Prostate gland (tissue), 2 donors: ENCODE measurements at regions not wholly inside any gene's neighbourhood (a gene's known extent, or its start where the extent isn't known, plus 50 kb on each side); places are given as distances from the start of the nearest gene placed in this dataset.
"Not testable (repeated sequence)": the region's sequence is repeated elsewhere in the genome, so short reads cannot be mapped to it uniquely, and the experiment has no call there.

Experiments
- DNase-seq: peaks from one replicate; pipeline ENCODE4 v3.0.0-alpha.2; 2019; ENCODE audit warnings: low spot score
- H3K27ac ChIP-seq, 2 donors: fragments of 200-600 bp; sonication (generic); 2 replicates each; pipeline ENCODE4 v1.5.1; 2017 to 2019
- H3K27me3 ChIP-seq: fragments of 200-600 bp; sonication (generic); replicated peaks from 2 replicates; pipeline ENCODE4 v1.5.1; 2019; ENCODE audit not compliant: insufficient read depth
- H3K36me3 ChIP-seq, 2 donors: fragments of 200-600 bp; sonication (generic); 1 replicate in 1 of 2; 2 replicates in 1 of 2; pipeline versions ENCODE4 v1.5.1 to v1.8.1; 2017 to 2019
- H3K4me1 ChIP-seq: fragments of 200-600 bp; sonication (generic); replicated peaks from 2 replicates; pipeline ENCODE4 v1.5.1; 2019
- H3K4me3 ChIP-seq, 2 donors: fragments of 200-600 bp; sonication (generic); 2 replicates each; pipeline ENCODE4 v1.5.1; 2017 to 2019
- H3K9me3 ChIP-seq: fragments of 200-600 bp; sonication (generic); 2 replicates; pipeline ENCODE4 v1.5.1; 2017
- WGBS: methylation state at CpG from one replicate; pipeline ENCODE4 v1.1.5; 2018; 5-methylcytosine and 5-hydroxymethylcytosine counted together
- intact Hi-C: fragments of 100-400 bp; cut with DNase I; formaldehyde crosslinking; loops from one replicate; pipeline ENCODE4 v1.14.2; 2022

DNA sequence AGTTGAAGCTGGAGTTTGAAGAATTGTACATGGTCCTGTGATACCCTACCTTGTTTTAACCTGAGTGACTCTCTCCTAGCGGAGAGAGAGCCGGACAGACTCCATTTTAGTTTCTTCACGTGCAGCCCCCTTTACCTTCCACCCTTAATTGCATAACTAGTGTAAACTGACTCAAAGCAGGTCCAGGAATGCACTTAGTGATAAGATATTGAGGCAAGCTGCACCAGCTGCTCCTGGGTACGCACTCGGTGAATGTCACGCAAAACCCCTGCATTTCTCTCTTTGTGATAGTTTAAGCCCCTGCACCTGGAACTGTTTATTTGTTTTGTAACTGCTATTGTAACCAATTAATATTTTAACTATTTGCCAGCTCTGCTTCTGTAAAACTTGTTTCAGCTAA lies 1620.5 kb downstream of the SPATA31A7 start:
- H3K9me3 ChIP-seq, H3K4me1 ChIP-seq, H3K4me3 ChIP-seq, intact Hi-C loops, H3K27ac ChIP-seq, H3K27me3 ChIP-seq, DNase-seq, H3K36me3 ChIP-seq: not testable (repeated sequence)
- 73% methylated on average over 6 of the region's 6 CpGs for WGBS

GRCh38 chr9:62810811-62811315 lies 1621.0 kb downstream of the SPATA31A7 start:
- H3K4me1 ChIP-seq, DNase-seq, H3K27me3 ChIP-seq, H3K27ac ChIP-seq, H3K9me3 ChIP-seq, H3K4me3 ChIP-seq, intact Hi-C loops, H3K36me3 ChIP-seq: not testable (repeated sequence)
- 81% methylated on average over 5 of the region's 5 CpGs for WGBS

GRCh38 chr9:62815436-62815835 lies 1625.6 kb downstream of the SPATA31A7 start:
- H3K27ac ChIP-seq, DNase-seq: not testable (repeated sequence)
- WGBS: 24% methylated on average over 1 of the region's 1 CpG

DNA sequence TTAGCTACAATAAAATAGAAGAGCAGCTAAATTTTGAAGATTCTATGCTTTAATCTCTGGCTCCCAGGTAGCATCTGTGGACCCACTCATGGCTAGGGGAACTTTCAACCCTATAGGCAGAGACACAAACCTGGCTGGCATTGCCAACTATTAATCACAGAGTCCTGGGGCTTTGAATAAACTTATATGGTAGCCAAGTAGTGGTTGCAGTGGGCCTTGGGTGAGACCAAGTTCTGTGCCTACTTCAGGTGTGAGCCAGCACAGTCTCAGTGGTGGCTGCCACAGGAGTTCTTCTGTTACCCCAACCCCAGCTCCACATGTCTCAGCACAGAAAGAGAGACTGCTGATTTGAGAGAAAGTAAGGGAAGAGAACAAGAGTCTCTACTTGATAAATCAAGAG lies 1626.5 kb downstream of the SPATA31A7 start:
- H3K9me3 ChIP-seq, H3K27ac ChIP-seq, H3K4me3 ChIP-seq, H3K4me1 ChIP-seq, H3K36me3 ChIP-seq, intact Hi-C loops, H3K27me3 ChIP-seq, DNase-seq: not testable (repeated sequence)

More at GRCh38 chr9:62815436-62815835, 1625.6 kb downstream of the SPATA31A7 start:
- H3K27me3 ChIP-seq, H3K9me3 ChIP-seq, intact Hi-C loops, H3K4me3 ChIP-seq, H3K36me3 ChIP-seq, H3K4me1 ChIP-seq: not testable (repeated sequence)

- H3K4me3 ChIP-seq, H3K4me1 ChIP-seq, H3K9me3 ChIP-seq, DNase-seq, H3K36me3 ChIP-seq, H3K27ac ChIP-seq, intact Hi-C loops, H3K27me3 ChIP-seq: not testable (repeated sequence)
- WGBS: 85% methylated on average over 3 of the region's 3 CpGs
Measured at GRCh38 chr9:62817214-62817613, 1627.4 kb downstream of the SPATA31A7 start.

- DNase-seq, H3K4me3 ChIP-seq, H3K36me3 ChIP-seq, H3K9me3 ChIP-seq, intact Hi-C loops, H3K4me1 ChIP-seq, H3K27me3 ChIP-seq, H3K27ac ChIP-seq: not testable (repeated sequence)
- 51% methylated on average over 3 of the region's 3 CpGs for WGBS
Measured at GRCh38 chr9:62822185-62822584, 1632.3 kb downstream of the SPATA31A7 start.

DNA sequence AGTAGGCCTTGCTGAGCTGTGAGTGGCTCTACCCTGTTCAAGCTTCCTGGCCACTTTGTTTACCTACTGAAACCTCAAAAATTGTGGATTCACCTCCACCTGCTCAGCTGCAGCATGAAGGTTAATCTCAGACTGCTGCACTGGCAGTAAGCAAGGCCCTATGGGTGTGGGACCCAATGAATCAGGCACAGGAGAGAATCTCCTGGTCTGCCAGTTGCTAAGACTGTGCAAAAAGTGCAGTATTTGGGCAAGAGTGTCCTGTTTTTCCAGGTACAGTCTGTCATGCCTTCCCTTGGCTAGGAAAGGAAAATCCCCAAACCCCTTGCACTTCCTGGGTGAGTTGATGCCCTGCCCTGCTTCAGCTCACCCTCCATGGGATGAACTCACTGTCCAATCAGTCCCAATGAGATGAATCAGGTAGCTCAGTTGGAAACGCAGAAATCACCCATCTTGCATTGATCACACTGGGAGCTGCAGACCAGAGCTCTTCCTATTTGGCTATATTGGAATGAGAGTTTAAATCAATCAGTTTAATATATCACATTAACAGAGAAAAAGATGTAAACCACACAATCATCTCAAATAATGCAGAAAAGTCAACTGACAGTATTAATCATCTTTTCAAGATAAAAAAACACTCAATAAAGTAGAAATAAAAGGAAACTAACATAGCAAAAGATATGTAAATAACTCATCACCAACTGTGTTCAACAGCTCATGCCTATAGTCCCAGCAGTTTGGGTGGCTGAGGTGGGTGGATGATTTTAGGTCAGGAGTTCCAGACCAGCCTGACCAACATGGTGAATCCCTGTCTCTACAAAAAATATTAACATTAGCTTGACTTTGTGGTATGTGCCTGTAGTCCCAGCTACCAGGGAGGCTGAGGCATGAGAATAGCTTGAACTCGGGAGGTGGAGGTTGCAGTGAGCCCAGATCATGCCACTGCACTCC lies 1638.4 kb downstream of the SPATA31A7 start:
- H3K36me3 ChIP-seq, H3K4me3 ChIP-seq, H3K27me3 ChIP-seq, intact Hi-C loops, H3K9me3 ChIP-seq, H3K27ac ChIP-seq, H3K4me1 ChIP-seq, DNase-seq: not testable (repeated sequence)
- 78% methylated on average over 2 of the region's 2 CpGs for WGBS

- H3K4me1 ChIP-seq, H3K9me3 ChIP-seq, H3K27me3 ChIP-seq, H3K36me3 ChIP-seq, intact Hi-C loops, DNase-seq, H3K27ac ChIP-seq, H3K4me3 ChIP-seq: not testable (repeated sequence)
- WGBS: 16% methylated on average over 25 of the region's 27 CpGs
Measured at GRCh38 chr9:62830829-62831459, 1641.1 kb downstream of the SPATA31A7 start.

- H3K36me3 ChIP-seq, H3K4me3 ChIP-seq, intact Hi-C loops, DNase-seq, H3K4me1 ChIP-seq, H3K27me3 ChIP-seq, H3K27ac ChIP-seq, H3K9me3 ChIP-seq: not testable (repeated sequence)
- WGBS: 52% methylated on average over 12 of the region's 33 CpGs
Measured at GRCh38 chr9:62833323-62834200, 1643.7 kb downstream of the SPATA31A7 start.

GRCh38 chr9:62837254-62837911 lies 1647.5 kb downstream of the SPATA31A7 start:
- H3K4me3 ChIP-seq: peak overlapping the region; percentile 32 to 36
- 2% methylated on average over 47 of the region's 50 CpGs for WGBS
- H3K9me3 ChIP-seq, H3K27me3 ChIP-seq, DNase-seq, intact Hi-C loops, H3K36me3 ChIP-seq, H3K4me1 ChIP-seq: not testable (repeated sequence)
- H3K27ac ChIP-seq: peak overlapping the region; percentile 33 to 55
